Ascending aorta (tissue), 2 donors: ENCODE measurements at regions not wholly inside any gene's neighbourhood (a gene's known extent, or its start where the extent isn't known, plus 50 kb on each side); places are given as distances from the start of the nearest gene placed in this dataset.

Experiments used
- DNase-seq, 2 donors: peaks; one replicate each; pipeline ENCODE4 v3.0.0-alpha.2; 2019; ENCODE audit warnings: low spot score in 2 of 2
- H3K27ac ChIP-seq, 2 donors: fragments of 200-600 bp; sonication (generic); one replicate each; pipeline ENCODE4 v1.5.1; 2016 to 2017; ENCODE audit warnings: mild to moderate bottlenecking in 1 of 2
- H3K27me3 ChIP-seq: fragments of 200-600 bp; sonication (generic); one replicate; pipeline ENCODE4 v1.5.1; 2017
- H3K36me3 ChIP-seq, 2 donors: fragments of 200-600 bp; sonication (generic); one replicate each; pipeline ENCODE4 v1.5.1; 2016
- H3K4me1 ChIP-seq, 2 donors: fragments of 200-600 bp; sonication (generic); one replicate each; pipeline ENCODE4 v1.5.1; 2016 to 2017; ENCODE audit warnings: mild to moderate bottlenecking in 1 of 2
- H3K4me3 ChIP-seq, 2 donors: fragments of 200-600 bp; sonication (generic); one replicate each; pipeline ENCODE4 v1.5.1; 2016 to 2017; ENCODE audit warnings: mild to moderate bottlenecking in 1 of 2
- H3K9me3 ChIP-seq, 2 donors: fragments of 200-600 bp; sonication (generic); one replicate each; pipeline ENCODE4 v1.5.1; 2016
- CTCF ChIP-seq, 3 experiments: fragments of 200-600 bp in 2 of 3; fragments of 450-650 bp in 1 of 3; sonication (generic) in 2 of 3; IDR thresholded peaks; one replicate each; pipeline ENCODE4 v1.5.1; 2016 to 2019; ENCODE audit warnings: antibody characterized with exemption in 3 of 3, mild to moderate bottlenecking in 1 of 3, moderate library complexity in 1 of 3
- intact Hi-C: fragments of 100-400 bp; cut with DNase I; formaldehyde crosslinking; loops from one replicate; pipeline ENCODE4 v1.15.1; 2023

DNA sequence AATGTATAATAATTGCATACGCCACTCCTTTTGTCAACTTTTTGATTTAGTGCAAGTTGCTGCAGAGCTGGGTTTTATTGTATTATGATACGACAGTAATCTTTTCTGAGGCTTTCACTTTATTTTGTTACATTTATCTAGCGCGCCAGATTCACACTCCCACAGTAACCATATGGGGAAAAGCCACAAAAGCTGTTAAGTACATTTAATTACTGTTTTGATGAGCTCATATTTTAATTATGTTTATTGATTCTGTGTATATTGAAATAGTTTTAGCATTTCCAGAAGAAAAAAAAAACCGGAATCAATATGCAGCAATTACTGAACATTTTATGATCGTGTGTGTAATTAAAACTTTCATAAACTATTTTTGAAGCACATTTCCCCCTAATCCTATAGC, 118.5 kb downstream of the RAB11FIP2 start:
- no peak overlapping the region for H3K27ac ChIP-seq
- no peak for TF ChIP-seq CTCF (IDR thresholded peaks at IDR 0.05)
- H3K4me3 ChIP-seq = no peak overlapping the region
- no peaks in the 10 kb centered on the region for H3K9me3 ChIP-seq
- DNase-seq = no peak
- H3K4me1 ChIP-seq = no peaks in the 10 kb centered on the region
- no peaks in the 10 kb centered on the region for H3K36me3 ChIP-seq
- intact Hi-C loops = no loop called here
- H3K27me3 ChIP-seq = no peaks in the 10 kb centered on the region

- H3K36me3 ChIP-seq = no peaks in the 10 kb centered on the region
- H3K27ac ChIP-seq = no peak overlapping the region
- TF ChIP-seq CTCF (IDR thresholded peaks at IDR 0.05) = no peak
- H3K9me3 ChIP-seq = no peaks in the 10 kb centered on the region
- no peaks in the 10 kb centered on the region for H3K4me1 ChIP-seq
- H3K27me3 ChIP-seq = no peaks in the 10 kb centered on the region
- intact Hi-C loops = no loop called here
- no peak overlapping the region for H3K4me3 ChIP-seq
- no peak for DNase-seq
These were observed 118.0 kb downstream of the RAB11FIP2 start for GRCh38 chr10:117928741-117929140.

DNA sequence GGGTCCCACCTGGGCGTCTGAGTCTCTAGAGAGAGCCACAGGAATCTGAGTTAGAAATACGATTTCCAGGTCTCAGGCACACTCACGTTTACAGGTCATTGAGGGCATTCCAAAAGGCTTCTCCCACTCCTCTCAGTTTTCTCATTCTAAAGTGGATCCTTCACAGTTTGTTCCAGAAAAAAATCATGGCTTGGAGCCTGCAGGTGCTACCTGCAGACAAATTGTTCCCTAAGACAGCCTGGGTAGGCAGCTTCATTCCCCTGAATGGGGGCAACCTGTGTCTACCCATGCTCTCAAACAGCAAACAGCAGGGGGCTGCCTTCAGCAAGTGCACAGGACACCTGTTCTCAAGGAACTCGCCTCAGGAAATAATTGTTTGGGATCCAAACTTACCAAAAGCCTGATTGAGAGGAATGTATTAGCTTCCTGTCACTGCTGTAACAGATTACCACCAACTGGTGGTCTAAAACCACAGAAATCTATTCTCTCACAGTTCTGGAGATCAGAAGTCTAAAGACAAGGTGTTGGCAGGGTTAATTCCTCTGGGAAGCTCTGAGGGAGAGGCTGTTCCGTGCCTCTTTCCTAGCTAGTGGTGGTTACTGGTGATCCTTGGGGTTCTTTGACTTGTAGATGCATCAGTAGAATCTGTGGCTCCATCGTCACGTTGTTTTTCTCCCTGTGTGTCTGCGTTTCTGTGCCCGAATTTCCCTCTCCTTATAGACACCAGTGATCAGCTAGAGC, 117.2 kb downstream of the RAB11FIP2 start:
- DNase-seq = no peak
- H3K4me3 ChIP-seq = no peak overlapping the region

DNA sequence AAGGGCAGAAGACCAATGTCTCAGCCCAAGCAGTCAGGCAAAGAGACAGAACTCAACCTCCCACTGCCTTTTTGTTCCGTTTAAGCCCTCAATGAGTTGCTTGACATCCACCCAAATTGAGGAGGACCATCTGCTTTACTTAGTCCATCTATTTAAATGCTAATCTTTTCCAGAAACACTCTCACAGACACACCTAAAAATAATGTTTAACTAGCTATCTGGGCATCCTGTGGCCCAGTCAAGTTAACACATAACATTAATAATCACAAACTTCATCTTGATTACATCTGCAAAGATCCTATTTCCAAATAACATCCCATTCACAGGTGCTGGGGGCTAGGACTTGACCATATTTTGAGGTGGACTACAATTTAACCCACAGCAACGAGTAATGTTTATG, 115.7 kb downstream of the RAB11FIP2 start:
- no peaks in the 10 kb centered on the region for H3K36me3 ChIP-seq
- intact Hi-C loops = no loop called here
- no peaks in the 10 kb centered on the region for H3K9me3 ChIP-seq
- no peaks in the 10 kb centered on the region for H3K27me3 ChIP-seq
- no peak for DNase-seq
- no peak overlapping the region for H3K27ac ChIP-seq
- TF ChIP-seq CTCF (IDR thresholded peaks at IDR 0.05) = no peak
- H3K4me3 ChIP-seq = no peak overlapping the region
- no peaks in the 10 kb centered on the region for H3K4me1 ChIP-seq

More for the DNA sequence above, 117.2 kb downstream of the RAB11FIP2 start:
- H3K9me3 ChIP-seq = no peaks in the 10 kb centered on the region
- TF ChIP-seq CTCF (IDR thresholded peaks at IDR 0.05) = no peak
- no peaks in the 10 kb centered on the region for H3K4me1 ChIP-seq
- intact Hi-C loops = no loop called here
- H3K27me3 ChIP-seq = no peaks in the 10 kb centered on the region
- H3K27ac ChIP-seq = no peak overlapping the region
- no peaks in the 10 kb centered on the region for H3K36me3 ChIP-seq

GRCh38 chr10:117933036-117933435, 113.7 kb downstream of the RAB11FIP2 start:
- Histone ChIP-seq H3K4me1 (no peaks in the 10 kb centered on the region), H3K36me3 (no peaks in the 10 kb centered on the region), H3K9me3 (no peaks in the 10 kb centered on the region), H3K27me3 (no peaks in the 10 kb centered on the region), H3K27ac (no peak overlapping the region), H3K4me3 (no peak overlapping the region)
- DNase-seq = no peak
- TF ChIP-seq CTCF (IDR thresholded peaks at IDR 0.05) = no peak
- intact Hi-C loops = no loop called here

- H3K36me3 ChIP-seq = no peaks in the 10 kb centered on the region
- H3K4me1 ChIP-seq = no peaks in the 10 kb centered on the region
- no peak for DNase-seq
- H3K4me3 ChIP-seq = no peak overlapping the region
- no peaks in the 10 kb centered on the region for H3K9me3 ChIP-seq
- no peaks in the 10 kb centered on the region for H3K27me3 ChIP-seq
- no peak overlapping the region for H3K27ac ChIP-seq
- intact Hi-C loops = no loop called here
- TF ChIP-seq CTCF (IDR thresholded peaks at IDR 0.05) = no peak
These were observed 112.3 kb downstream of the RAB11FIP2 start for GRCh38 chr10:117934477-117934876.
